ENCODE measurements at regions not wholly inside any gene's neighbourhood (a gene's known extent, or its start where the extent isn't known, plus 50 kb on each side); places are given as distances from the start of the nearest gene placed in this dataset.

- DNase-seq (ENCODE audit: low read depth in 2 of 3, low spot score in 2 of 3), result no peak
Measured at GRCh38 chr5:105812304-105812703, 1858.4 kb downstream of the EFNA5 start.

GRCh38 chr5:105807951-105808350, 1862.8 kb downstream of the EFNA5 start:
- DNase-seq (ENCODE audit: low read depth in 2 of 3, low spot score in 2 of 3), result no peak

DNA sequence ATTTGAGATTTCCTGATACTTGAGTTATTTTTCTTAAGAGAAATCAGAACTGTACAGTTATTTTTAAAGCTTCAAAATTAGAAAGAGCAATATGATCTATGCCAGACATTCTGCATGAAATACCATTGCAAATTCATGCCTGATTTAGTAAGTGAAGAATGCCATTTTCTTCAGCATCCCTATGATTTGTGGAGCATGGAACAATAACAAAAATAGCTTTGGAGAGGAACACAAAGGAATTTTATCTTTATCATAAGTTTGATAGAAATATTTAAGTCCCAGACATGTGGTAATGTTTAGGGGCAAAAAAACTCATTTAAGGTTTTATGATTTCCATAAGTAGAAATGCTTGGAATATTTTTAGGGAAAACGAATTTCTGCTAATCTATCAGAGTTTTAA, 1863.4 kb downstream of the EFNA5 start:
- DNase-seq (ENCODE audit: low read depth in 2 of 3, low spot score in 2 of 3), result no peak

GRCh38 chr5:105806596-105806995, 1864.1 kb downstream of the EFNA5 start:
- no peak for DNase-seq (ENCODE audit: low read depth in 2 of 3, low spot score in 2 of 3)

- no peak for DNase-seq (ENCODE audit: low read depth in 2 of 3, low spot score in 2 of 3)
Measured at GRCh38 chr5:105803431-105803830, 1867.3 kb downstream of the EFNA5 start.

DNA sequence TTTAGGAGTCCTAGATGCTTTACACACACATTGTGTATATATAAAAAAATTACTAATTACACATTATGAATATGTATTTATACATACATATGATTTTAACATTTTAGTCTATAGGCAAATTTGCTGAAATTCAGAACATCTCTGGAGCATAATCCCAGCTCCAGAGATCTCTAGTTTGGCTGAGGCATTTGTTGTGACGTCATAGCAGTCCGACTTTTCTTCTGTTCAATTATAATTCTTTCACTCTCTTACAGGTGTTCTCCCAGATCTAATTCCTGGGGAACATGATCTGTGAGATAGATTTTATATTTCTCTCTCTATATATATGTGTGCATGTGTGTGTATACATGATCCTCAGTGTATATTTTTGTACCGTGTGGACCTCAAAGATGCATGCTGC, 1876.2 kb downstream of the EFNA5 start:
- DNase-seq (ENCODE audit: low read depth in 2 of 3, low spot score in 2 of 3), result no peak

- DNase-seq (ENCODE audit: low read depth in 2 of 3, low spot score in 2 of 3), result no peak
Measured at GRCh38 chr5:105789246-105789645, 1881.5 kb downstream of the EFNA5 start.

- no peak for DNase-seq (ENCODE audit: low read depth in 2 of 3, low spot score in 2 of 3)
Measured at GRCh38 chr5:105783811-105784210, 1886.9 kb downstream of the EFNA5 start.

DNA sequence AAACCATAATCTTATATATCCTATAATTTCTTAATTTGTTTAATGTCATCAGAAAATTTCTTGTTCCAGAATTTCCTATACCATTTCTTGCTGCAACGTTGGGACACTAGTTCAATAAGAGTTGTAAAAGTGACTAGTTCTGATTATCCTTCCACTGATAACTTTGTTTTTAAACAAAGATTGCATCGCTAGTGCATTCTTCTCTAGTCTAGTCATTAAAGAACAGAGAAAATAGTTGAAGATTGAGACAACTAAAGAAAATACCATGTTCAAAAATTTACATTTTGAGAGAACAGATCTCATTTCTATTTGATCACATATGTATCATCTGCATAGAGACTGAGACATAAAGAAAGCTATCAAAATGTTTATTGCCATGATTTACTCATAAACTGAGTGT, 1888.2 kb downstream of the EFNA5 start:
- no peak for DNase-seq (ENCODE audit: low read depth in 2 of 3, low spot score in 2 of 3)

DNA sequence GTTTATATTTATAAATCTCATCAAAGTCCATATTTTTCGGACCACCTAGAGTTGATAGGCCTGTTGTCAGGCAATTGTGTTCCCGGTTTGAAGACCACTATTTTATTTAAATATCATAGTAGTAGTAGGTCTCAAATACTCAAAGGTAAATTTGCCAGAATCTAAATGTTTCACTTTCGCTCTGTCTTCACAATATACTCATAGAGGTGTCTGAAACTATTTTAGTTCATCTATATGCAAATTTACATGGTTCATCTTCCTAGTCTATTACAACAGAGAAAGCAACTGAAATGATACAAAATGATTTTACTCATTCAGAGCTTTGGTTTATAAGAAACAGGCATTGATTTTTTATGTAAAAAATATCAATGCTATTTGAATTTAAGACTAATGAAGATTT, 1897.5 kb downstream of the EFNA5 start:
- no peak for DNase-seq (ENCODE audit: low read depth in 2 of 3, low spot score in 2 of 3)

GRCh38 chr5:105767267-105767666, 1903.5 kb downstream of the EFNA5 start:
- no peak for DNase-seq (ENCODE audit: low read depth in 2 of 3, low spot score in 2 of 3)

- no peak for DNase-seq (ENCODE audit: low read depth in 2 of 3, low spot score in 2 of 3)
Measured at GRCh38 chr5:105762728-105763127, 1908.0 kb downstream of the EFNA5 start.

- DNase-seq (ENCODE audit: low read depth in 2 of 3, low spot score in 2 of 3), result no peak
Measured at GRCh38 chr5:105754056-105754455, 1916.7 kb downstream of the EFNA5 start.

- no peak for DNase-seq (ENCODE audit: low read depth in 2 of 3, low spot score in 2 of 3)
Measured at GRCh38 chr5:105752801-105753200, 1917.9 kb downstream of the EFNA5 start.

- DNase-seq (ENCODE audit: low read depth in 2 of 3, low spot score in 2 of 3), result no peak
Measured at GRCh38 chr5:105751908-105752307, 1918.8 kb downstream of the EFNA5 start.

DNA sequence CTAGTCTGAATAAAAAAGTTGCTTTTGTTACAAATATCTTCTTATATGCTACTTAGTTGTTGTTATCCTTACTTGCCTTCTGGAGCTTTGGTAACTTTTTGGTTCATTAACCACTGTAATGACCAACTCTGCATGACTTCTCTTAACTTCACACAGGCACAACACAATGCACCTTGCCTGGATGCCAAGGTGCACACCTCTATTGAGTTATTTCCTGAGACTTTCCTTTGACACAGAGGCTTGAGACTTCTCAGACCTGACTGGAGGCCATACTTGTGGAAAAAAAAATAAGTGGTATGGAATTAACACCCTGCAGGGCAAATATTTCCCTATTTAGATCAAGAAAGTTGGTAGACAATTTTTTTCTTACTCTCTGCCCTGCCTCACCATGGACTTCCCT, 1925.6 kb downstream of the EFNA5 start:
- DNase-seq (ENCODE audit: low read depth in 2 of 3, low spot score in 2 of 3), result no peak

GRCh38 chr5:105740242-105740641, 1930.5 kb downstream of the EFNA5 start:
- no peak for DNase-seq (ENCODE audit: low read depth in 2 of 3, low spot score in 2 of 3)

- no peak for DNase-seq (ENCODE audit: low read depth in 2 of 3, low spot score in 2 of 3)
Measured at GRCh38 chr5:105739732-105740131, 1931.0 kb downstream of the EFNA5 start.

DNA sequence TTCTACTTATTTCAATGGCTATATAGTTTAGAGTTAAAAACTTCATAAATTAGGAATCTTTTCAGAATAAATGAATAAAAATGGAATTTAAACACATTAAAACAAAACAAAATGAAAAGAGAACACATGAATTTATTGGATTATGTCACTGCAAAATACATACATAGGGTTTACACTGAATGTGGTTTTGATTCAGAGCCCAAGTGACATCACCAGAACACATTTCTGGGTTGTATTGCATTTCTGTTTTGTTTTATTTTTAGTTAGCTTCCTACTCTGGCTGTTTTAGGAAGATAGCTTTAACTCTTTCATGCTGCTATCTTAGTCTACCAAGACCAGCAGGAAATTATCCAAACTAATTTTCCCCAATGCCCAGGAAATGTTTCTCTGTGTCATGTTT, 1935.0 kb downstream of the EFNA5 start:
- no peak for DNase-seq (ENCODE audit: low read depth in 2 of 3, low spot score in 2 of 3)

GRCh38 chr5:105730982-105731381, 1939.8 kb downstream of the EFNA5 start:
- no peak for DNase-seq (ENCODE audit: low read depth in 2 of 3, low spot score in 2 of 3)

GRCh38 chr5:105726093-105726492, 1944.6 kb downstream of the EFNA5 start:
- no peak for DNase-seq (ENCODE audit: low read depth in 2 of 3, low spot score in 2 of 3)

- no peak for DNase-seq (ENCODE audit: low read depth in 2 of 3, low spot score in 2 of 3)
Measured at GRCh38 chr5:105708442-105708841, 1962.3 kb downstream of the EFNA5 start.

GRCh38 chr5:105702323-105702722, 1968.4 kb downstream of the EFNA5 start:
- no peak for DNase-seq (ENCODE audit: low read depth in 2 of 3, low spot score in 2 of 3)

GRCh38 chr5:105696440-105696839, 1974.3 kb downstream of the EFNA5 start:
- no peak for DNase-seq (ENCODE audit: low read depth in 2 of 3, low spot score in 2 of 3)

Measured in hematopoietic multipotent progenitor cell (in vitro differentiated cells).